GM21528 (cell line): ENCODE measurements at regions not wholly inside any gene's neighbourhood (a gene's known extent, or its start where the extent isn't known, plus 50 kb on each side); places are given as distances from the start of the nearest gene placed in this dataset.

ENCODE experiments used
- ATAC-seq: cut with Tn5 transposase; IDR thresholded peaks from one replicate; pipeline ENCODE4 v1.9.1; 2021; ENCODE audit warnings: mild to moderate bottlenecking, moderate library complexity; ENCODE audit not compliant: unreplicated experiment, low FRiP score

DNA sequence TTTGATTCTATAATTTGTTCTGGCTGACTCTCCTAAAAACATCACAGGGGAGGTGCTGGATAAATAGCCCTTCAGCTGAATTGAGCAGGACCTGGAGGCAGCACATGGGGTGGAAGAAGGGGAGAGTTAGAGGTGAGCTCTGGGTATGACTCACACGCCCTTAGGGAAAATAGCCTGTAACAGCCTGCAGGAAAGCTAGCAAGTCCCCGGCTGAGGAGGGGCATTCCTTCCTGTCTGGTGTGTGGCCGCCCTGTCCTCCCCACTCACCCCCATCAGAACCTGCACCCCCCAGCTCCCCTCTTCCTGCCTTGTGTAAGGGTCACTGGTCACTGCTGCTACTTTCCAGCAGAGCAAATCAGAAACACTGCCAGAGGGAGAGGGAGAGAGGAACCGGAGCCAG is 187.4 kb downstream of the C16orf95 start:
- ATAC-seq: no peak

DNA sequence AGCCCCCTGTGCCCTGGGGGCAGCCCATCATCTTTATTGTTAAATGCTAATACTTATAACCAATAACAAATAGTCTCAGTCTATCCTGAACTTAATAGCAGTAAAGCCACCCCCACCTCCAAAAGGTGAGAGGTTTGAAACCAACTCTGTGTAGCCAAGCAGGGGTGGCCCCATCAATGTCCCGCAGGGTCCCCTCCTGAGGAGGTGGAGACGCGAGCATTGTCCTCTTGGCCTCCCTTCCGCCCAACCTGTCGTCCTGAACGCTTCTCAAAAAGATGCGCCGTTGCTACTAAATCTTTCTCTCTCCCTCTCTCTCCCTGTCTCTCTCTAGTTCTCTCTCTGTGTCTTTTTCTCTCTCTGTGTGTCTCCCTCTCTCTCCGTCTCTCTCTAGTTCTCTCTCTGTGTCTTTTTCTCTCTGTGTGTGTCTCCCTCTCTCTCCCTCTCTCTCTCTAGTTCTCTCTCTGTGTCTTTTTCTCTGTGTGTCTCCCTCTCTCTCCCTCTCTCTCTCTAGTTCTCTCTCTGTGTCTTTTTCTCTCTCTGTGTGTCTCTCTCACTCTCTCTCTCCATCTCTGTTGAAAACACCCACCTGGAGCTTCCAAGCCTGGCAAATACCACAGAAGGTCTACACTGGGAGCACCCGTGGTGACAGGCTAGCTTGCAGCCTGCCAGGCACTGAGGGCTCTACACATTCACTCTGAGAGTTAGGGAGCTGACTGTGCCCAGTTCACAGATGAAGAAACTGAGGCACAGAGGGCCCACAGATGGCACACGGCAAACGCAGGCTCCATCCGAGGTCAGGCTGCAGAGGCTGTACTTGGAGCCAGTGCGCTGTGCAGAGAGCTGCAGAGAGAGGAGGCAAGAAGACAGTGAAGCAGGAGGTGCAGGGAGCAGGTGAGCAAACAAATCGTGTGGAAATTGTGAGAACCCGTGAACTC is 185.9 kb downstream of the C16orf95 start:
- no peak for ATAC-seq

DNA sequence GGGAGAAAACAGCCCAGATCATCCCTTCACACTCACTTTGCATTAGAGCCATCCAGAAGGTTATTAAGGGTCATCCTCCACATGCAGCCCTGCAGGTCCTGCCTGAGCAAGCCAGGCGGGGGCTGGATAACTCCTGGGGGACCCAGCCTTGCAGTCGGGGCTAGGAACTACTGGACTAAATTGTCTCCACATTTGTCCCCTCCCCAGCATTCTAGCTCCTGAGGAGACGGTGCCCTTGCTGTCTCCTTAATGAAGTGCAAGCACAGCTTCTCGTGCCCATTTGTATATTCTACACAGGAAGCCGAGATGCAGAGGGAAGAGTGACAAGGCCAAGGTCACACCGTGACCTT is 185.2 kb downstream of the C16orf95 start:
- no peak for ATAC-seq

DNA sequence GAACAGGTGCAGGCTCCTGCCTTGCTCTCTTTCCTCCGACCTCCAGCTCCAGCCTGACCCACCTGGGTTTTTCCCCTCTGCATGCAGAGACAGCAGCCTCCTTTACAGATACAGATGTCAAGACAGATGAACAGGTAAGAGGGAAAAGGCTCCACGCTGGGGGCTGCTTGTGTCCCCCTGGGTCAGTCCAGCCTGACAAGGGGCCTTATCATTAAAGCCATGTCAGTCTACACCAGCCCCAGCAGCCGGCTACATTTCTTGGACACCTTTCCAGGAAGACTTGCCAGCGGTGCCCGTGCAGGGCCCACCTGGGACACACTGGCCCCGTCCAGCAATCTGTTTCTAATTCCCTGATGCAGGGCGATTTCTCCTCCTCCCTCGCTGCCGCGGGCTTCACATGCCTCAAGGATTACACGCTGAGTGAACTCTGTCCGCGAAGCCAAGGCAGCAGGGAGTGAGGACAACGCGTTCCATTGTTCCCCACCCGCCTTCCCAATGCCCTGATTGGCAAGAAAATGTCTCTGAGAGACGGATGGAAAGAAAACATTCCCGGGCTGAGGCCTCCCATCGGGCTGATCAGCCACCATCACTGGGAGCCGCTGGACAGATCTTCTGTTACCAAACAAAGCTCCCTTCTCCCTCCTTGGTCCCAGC is 184.7 kb downstream of the C16orf95 start:
- ATAC-seq: no peak

DNA sequence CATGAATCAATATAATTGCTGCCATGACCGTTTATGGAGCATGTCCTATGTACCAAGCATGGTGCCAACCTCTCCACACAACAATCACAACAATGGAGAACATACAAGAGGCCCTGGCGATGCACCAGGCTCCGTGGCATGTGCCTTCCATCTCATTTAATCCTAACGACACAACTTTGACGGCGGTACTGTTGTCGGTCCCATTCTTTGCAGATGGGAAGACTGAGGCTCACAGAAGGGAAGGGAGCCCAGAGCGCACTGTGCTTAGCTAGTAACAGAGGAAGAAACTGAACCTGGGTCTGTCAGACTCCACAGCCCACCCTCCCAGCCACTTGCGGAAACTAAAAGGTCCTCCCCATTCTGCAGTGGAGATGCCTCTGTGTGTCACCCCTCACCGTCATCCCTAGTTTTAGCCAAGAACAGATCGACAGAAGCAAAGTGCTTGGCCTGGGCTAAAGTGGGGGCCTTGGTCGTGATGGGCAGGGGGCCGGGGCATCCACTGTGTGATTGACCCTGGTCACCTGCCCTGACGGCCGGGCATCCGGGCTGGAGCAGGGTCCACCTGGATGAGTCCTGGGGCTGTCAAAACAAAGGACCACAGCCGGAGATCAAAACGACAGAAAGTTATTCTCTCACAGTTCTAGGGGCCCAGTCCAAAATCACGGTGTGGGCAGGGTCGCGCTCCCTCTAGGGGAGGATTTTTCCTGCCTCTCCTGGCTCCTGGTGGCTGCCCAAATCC is 183.9 kb downstream of the C16orf95 start:
- no peak for ATAC-seq

DNA sequence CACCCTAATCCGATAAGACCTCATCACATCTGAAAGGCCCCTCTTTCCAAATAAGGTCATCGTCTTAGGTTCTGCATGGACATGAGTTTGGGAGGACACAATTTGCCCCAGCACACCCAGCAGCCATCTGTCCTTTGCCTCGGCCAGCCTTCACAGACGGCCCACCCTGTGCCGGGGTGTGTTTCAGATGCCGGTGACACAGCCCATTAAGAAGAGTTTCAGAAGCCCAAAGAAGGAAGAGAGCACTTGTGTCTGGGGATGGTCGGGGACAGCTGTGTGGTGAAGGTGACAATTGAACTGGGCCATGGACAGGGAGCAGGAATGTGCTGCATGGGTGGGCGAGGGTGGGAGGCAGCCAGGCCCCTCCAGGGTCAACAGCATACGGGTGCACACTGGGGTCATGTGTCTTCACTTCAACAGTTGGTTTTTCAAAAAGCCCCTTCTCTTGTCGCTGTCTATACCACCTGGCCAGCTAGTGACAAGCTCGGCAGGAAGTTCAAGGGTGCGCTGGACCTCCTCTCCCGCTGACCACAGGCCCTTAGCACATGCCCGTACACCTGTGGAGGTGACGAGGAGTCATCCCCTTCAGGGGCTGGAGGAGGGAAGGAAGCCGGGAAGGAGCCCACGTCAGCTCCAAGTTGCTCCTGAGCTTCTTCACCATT is 183.1 kb downstream of the C16orf95 start:
- no peak for ATAC-seq

DNA sequence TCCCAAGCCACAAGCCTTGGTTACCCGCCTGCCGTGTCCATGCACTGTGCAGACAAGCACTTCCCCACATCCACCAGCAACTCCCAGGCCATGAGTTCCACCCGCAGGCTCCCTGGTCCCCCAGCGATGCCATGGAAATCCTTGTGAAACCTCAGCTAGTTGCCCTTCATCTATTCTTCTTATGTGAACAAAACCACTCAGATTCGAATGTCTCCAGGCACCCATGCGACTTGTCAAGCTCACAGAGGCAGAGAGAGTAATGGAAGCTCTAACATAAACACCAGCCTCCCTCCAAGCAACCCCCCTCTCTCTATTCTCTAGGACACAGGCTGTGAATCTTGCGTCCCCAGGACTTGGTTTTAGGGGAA is 182.6 kb downstream of the C16orf95 start:
- ATAC-seq: no peak

DNA sequence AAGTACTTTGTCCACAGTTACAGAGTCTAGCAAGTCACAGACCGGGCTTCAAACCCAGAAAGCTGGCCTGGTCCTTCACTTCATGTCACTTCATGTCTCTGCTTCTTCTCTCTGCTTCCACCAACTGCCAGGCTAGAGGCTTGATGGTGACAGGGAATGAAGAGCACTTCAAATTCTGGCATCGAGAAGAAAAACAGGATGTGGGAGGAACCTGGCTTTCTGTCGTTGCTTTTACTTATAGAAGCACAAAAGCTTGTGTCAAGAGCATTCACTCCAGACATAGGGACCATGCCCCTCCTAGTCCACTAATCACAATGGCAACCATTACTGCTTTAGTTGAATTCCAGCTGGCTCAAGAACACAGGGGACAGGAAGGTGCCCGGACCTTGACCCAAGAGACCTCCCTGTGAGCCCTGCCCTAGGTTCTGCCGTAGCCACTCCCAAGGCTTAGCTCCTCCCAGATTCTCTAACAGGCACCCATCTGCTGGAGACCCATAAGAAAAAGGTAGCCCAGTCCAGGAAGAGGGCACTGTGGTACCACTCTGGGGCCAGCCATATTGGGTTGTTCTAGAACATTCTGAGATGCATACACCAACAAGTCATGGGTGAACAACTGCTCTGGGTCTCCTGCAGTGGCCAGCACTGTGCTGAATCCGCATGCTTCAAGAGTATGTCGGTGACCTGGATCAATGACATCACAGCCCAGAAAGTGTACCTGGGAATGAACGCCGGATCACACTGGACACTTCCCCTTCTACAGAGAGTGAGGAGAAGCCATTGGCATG is 181.8 kb downstream of the C16orf95 start:
- ATAC-seq: no peak

DNA sequence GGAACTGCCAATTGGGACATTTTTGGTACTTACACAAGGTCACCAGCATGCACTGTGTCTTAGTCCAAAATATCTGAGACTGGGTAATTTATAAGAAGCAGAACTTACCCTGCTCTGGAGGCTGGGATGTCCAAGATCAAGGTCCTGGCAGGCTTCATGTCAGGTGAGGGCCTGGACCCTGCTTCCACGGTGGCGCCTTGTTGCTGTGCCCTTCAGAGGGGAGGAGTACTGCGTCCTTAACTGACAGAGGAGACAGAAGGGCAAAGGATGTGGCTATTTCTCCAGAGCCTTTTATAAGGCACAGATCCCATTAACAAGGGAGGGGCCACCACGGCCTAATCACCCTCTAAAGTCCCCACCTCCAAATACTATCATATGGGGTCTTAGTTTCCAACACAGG is 178.9 kb downstream of the C16orf95 start:
- no peak for ATAC-seq

DNA sequence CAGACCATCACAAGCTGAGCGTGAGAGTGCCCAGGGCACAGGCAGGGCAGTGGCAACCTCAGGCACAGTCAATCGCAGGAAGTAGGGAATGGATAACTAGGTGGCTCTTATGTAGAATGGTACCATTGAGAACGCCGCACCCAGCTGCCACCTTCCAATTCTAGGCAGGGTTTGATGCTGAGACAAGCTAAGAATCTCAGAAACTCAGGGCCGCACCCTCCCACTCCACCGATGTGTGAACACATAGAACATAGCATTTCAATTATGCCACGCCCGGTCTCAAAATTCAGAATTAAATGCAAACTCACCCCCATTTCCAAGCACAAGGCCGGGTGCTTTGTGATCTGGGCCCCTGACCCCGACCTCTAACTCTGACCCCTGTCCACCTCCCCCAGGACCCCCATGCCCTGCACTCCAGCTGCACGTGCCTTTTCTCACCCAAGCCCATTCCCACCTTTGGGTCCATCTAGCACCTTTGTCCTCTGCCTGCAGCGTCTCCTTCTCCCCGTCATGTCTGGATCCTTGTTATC is 178.4 kb downstream of the C16orf95 start:
- ATAC-seq: no peak

DNA sequence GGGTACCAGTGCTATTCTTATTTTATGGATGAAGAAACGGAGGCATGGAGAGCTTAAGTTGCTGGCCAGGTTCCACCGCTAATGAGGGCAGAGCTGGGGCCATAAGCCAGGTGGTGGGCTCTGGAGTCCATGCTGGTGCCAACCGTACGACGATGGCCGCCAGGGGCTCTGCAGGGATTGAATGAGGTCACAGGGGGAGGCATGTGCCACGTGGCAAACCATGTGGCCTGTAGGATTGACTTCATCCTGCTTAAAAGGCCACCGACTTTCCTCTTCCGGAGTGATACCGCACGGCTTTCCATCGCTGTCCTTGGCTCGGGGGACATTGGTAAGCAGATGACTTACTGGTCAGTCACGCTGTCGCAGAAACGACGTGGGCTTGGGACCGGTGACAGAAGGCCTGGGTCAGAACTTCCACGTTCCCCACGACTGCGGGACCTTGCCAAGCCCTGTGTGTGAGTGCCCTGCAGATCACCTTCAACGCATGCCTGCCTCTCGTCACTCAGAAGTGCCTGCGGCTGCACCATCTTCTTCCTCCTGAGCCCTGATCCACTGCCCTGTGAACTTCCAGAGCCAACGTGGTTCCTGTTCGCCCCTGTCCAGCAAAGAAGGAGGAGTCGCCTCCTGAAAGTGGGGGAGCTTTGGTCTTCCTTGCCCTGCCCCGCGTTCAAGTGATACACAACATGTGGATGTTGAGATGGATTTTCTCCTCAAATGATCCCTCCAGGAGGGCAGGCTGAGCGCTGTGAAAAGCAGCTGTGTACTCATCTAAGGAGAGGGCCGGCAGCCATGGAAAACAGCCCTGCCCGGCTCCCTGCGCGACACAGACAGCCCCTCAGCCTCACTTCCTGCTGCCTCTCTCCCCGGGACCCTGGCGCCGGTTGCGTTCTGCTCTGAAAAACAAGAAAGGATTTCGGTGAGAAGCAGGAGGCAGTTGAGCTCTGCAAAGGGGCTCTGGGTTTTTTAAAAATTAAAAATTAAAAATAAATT is 176.7 kb downstream of the C16orf95 start:
- ATAC-seq: no peak

DNA sequence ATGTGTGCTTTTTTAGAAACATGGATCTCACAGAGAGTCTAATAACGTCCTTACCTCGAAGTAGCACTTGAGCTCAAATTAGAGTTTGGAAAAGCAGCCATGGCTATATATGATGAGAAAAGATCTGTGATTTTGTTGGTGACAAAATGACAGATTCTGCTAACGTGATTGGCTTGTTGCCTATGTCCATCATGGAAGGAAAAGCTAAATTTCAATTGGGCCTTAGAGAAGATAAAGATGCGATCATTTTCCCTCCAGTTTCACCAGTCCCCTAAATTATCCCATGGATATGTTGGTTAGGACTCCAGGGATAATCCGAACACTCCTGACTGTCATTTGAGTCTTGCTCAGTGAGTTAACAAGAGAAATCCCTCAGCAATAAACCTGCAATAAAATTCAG is 175.8 kb downstream of the C16orf95 start:
- no peak for ATAC-seq

DNA sequence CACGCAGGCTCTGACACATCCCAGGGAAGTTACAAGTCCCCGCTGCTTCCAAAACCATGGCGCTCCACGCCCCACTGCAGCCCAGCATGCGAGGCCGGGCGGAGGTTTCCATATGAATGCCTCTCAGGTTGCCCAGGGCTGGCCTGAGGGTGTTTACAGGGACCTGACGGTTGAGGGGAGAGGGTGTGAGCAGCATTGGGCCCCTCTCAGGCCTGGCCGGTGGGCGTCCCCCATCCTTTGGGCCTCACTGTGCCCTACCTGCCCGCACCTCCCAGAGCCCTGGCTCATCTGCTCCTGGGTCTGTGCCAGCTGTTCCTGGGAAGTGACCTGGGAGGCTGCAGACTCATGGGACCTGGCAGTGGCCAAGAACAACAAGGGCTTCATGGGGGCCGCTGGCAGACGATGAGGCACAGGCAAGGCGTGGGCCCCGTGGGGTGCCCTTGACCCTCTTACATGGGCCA is 173.5 kb downstream of the C16orf95 start:
- ATAC-seq: no peak

DNA sequence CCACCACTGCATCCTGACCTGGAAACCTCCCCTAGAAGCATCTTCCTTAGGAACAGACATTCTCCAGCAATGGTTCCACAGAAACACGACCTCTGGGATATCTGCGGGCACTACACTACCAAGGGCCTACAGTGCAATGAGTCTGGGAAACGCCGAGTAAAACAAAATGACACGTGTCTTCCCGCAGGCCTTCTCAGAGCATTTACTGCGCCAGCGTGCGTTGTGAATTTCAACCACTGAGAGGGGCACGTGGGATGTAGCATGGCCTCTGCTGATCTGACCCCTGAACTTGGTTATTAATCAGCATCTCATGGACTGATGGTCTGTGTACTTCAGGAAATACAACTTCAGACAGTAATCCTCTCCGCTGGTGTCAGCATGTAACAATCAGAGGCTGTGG is 173.0 kb downstream of the C16orf95 start:
- no peak for ATAC-seq

DNA sequence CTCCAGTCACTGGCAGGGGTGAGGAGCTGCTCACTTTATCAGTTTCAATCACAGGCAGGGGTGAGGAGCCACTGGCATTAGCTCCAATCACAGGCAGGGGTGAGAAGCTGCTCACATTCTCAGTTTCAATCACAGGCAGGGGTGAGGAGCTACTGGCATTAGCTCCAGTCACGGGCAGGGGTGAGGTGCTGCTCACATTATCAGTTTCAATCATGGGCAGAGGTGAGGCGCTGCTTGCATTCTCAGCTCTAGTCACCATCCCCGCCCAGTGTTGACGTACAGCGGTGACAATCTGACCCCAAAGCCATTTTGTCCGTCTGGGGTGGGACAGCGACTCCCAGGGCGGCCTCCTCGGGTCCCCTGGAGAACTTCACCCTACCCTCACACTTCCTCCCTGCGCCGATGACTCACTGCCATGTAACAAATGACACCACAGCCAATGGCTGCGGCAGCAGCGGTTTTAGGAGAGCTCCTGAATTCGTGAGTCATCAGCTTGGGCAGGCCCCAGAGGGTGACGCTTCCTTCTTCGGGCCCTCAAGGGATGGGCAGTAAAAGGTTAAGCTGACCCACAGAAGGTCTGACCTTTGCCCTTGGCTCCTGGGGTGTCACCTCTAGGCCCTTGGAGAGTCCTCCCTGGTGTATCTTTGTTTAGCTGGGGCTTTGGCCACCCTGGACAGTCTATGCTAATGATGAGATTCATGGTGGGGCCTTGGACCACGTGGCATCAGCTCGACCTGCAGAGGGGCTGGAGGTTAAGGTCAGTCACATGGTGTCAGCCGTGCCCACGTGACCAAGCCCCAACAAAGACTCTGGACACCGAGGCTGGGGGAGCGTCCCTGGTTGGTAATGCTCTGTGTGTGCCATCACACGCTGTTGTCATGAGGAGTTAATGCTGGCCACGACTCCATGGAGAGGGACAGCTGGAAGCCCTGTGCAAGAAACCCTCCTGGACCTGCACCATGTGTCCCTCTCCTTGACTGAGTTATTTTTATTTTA is 171.7 kb downstream of the C16orf95 start:
- ATAC-seq: no peak

DNA sequence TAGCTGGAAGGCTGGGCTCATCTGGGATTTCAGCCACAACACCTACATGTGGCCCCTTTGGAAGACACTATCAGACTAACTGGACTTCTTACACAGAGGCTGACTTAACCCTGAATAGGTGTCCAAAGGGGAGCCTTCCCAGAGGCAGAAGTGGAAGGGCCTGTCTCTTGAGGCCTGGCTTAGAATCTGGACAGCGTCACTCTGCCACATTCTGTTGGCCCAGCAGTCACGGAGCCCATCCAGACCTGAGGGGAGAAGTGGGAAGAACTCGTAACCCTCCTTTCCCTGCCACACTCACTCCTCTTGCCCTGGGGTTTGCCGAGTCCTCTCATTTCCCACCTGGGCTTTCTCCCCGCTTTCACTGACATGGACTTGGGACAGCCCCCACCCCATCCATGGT is 170.5 kb downstream of the C16orf95 start:
- no peak for ATAC-seq

DNA sequence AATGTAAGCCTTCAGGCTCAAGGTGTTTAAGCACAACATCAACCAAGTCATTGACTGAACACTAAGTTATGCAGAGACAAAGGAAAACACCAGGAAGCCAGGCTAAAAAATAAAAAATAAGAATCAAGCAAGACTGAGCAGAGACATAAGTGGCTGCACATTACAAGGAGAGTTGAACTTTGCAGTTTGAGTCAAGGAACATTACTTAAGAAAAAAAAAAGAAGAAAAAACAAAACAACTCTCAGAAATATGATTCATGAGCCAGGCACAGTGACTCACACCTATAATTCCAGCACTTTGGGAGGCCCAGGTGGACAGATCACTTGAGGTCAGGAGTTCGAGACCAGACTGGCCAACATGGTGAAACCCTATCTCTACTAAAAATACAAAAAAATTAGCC is 168.1 kb downstream of the C16orf95 start:
- no peak for ATAC-seq
